Activated naive CD4-positive, alpha-beta T cell treated with Interleukin-2 at 50 U/mL for 16 hours (primary cell): ENCODE measurements at regions not wholly inside any gene's neighbourhood (a gene's known extent, or its start where the extent isn't known, plus 50 kb on each side); places are given as distances from the start of the nearest gene placed in this dataset.
"Not testable (repeated sequence)": the region's sequence is repeated elsewhere in the genome, so short reads cannot be mapped to it uniquely, and the experiment has no call there.

Experiments
- DNase-seq: peaks from one replicate; pipeline ENCODE4 v3.0.0-alpha.2; 2020

- no peak for DNase-seq
Measured at GRCh38 chr21:24445517-24445916, 1161.8 kb downstream of the MRPL39 start.

- DNase-seq: no peak
Measured at GRCh38 chr21:24444736-24445135, 1162.5 kb downstream of the MRPL39 start.

DNA sequence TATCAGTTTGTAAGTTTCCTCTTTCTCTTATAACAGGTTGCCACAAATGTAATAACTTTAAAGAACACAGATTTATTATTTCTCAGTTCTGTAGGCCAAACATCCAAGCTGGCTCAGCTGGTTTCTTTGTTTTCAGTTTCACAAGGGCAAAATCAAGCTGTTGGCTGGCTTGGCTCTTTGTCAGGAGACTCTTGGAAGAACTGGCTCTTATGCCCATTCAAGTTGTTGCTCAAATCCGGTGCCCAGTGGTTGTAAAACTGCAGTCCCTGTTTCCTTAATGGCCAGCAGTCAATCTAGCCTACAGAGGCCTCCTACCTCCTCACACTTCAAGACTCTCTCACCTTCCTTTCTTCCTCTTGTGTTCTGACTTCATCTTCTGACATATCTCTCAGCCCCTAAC is 1171.0 kb downstream of the MRPL39 start:
- no peak for DNase-seq

DNA sequence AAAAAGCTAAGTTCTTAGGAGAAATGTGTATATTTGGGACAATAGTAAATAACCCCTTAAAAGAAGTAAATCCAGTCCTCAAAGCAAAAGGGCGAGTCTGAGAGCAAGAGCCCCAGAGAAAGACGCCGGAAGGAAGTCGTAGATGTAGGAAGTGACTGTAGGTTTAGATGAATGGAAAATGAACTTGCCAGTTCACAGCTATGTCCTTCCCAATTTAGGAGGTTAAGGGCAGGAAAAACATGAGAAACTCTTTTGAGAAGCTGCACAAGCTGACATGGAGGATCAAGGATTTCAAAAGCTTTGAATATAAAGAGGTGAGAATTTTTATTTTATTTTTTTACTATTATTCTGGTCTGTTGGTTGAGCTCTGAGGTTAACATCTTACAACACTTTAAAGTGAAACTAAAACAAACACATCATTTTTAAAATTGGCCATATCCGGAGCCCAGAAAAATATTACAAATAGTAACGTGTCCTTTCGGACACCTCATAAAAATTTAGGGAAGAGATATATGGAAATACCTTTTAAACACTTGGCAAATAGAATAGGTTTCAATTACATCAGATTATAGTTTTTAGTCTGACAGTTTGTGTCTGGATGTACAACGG is 1178.6 kb downstream of the MRPL39 start:
- no peak for DNase-seq

GRCh38 chr21:24424776-24425175 is 1182.5 kb downstream of the MRPL39 start:
- no peak for DNase-seq

GRCh38 chr21:24423546-24423945 is 1183.7 kb downstream of the MRPL39 start:
- DNase-seq: no peak

DNA sequence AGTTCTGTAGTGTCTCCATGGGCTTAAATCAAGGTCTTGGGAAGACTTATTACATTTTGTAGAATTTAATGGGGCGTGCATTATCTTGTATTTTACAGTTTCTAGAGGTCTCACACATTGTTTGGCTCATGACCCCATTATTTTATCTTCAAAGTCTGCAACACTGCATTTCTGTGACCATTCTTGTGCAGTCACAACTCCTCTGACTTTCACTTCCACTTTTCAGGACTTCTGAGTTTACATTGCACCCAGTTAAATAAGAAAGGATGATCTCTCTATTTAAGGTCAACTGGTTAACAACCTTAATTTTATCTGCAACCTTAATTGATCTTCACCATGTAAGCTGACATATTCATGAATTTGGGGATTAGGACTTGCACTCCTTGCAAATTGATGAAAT is 1186.6 kb downstream of the MRPL39 start:
- no peak for DNase-seq

GRCh38 chr21:24419641-24420040 is 1187.6 kb downstream of the MRPL39 start:
- not testable (repeated sequence) for DNase-seq

DNA sequence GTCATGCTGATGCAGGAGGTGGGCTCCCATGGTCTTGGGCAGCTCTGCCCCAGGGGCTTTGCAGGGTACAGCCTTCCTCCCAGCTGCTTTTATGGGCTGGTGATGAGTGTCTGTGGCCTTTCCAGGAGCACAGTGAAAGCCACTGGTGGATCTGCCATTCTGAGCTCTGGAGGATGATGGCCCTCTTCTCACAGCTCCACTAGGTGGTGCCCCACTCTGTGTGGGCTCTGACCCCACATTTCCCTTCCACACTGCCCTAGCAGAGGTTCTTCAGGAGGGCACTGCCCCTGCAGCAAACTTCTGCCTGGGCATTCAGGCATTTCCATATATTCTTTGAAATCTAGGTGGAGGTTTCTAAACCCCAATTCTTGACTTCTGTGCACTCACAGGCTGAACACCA is 1188.6 kb downstream of the MRPL39 start:
- no peak for DNase-seq

DNA sequence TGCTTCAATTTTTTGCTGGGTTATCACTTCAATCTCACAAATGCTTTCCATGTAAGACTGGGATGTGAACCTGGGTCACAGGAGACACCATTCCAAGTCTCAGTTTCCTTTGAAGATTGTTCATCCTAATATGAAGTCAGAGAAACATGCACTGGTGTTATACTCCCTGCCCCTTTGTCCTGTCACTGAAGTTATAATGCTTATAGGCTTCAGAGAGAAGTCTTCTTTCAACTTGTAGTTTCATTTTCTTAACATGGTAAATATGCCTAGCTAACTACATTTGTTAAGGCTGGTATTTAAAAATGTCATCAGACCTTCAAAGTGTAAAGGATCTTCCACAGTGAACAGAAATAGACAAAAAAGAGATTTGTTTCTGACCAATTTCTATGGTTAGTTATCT is 1195.9 kb downstream of the MRPL39 start:
- no peak for DNase-seq

GRCh38 chr21:24403221-24403620 is 1204.1 kb downstream of the MRPL39 start:
- DNase-seq: no peak

DNA sequence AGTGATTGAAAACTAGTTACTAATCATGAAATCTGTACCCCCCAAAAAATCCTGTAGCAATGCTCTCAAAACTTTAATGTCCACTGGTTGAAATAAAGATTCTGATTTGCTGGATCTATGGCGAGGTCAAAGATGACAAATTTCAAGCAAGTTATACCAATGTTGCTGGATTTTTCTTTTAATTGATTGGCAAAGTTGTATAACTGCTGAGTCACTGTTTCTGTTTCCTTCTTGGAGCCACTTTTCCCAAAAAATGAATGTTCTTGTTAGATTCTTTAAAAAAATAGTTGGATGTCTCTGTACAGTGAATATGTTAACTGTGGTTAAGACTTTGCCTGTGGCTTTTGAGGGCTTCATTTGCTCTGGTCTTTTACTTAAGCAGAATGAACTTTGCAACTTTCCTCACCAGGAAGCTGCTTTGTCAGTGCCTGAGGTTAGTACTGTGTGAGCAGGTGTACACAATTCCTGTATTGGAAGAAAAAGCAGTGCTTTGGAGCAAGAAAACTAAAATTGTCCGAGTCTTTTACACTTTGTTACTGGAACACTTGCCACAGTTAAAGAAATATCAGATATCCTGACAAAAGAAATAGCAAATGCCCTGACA is 1211.9 kb downstream of the MRPL39 start:
- DNase-seq: no peak

GRCh38 chr21:24375201-24375600 is 1232.1 kb downstream of the MRPL39 start:
- DNase-seq: peak; percentile 7

GRCh38 chr21:24372506-24372905 is 1234.8 kb downstream of the MRPL39 start:
- no peak for DNase-seq

- DNase-seq: no peak
Measured at GRCh38 chr21:24369746-24370145, 1237.5 kb downstream of the MRPL39 start.

GRCh38 chr21:24369278-24369677 is 1238.0 kb downstream of the MRPL39 start:
- no peak for DNase-seq

- DNase-seq: no peak
Measured at GRCh38 chr21:24367936-24368335, 1239.3 kb downstream of the MRPL39 start.

DNA sequence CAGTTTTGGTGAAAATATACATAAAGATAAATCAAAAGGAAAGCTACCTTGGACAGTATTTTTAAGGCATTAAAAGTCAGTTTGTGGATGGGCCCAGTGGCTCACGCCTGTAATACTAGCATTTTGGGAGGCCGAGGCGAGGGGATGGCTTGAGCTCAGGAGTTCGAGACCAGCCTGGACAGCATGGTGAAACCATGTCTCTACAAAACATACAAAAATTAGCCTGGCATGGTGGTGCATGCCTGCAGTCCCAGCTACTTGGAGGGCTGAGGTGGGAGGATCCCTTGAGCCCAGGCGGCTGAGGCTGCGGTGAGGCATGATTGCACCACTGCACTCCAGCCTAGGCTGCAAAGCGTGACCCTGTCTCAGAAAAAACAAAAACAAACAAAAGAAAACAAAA is 1253.8 kb downstream of the MRPL39 start:
- no peak for DNase-seq

DNA sequence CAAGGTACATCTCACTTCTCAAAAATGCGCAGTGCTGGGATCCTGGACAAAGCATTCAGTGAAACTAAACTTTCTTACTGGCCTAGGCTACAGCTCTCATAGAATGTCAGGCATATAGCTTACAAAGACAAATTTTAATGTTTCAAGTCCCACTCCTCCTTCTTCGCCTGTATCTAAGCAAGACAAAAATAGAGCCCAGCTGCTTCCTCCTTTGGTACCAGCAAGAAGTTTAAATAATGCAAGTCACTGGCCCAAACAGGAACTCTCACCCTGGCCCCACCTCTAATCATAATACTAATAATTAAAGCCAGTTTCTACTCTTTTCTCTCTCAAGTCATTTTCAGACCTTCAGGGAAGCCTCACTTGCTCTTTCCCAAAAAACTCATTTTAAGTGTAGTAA is 1267.9 kb downstream of the MRPL39 start:
- no peak for DNase-seq

DNA sequence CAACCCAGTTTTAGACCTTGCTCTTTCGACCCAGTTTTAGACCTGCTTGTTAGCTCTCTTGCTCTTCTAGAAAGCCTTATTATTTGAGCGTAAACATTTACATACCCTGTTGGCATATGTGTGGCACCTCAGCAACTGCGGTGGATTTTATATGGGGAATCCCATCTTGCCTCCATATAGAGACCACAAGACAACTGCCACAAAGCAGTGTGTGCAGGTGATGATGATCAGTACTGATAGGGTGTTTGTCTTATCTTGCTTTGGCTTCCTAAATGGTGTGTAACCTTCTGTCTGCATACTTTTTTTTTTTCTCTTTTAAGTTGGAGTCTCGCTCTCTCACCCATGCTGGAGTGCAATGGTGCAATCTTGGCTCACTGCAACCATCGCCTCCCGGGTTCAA is 1270.8 kb downstream of the MRPL39 start:
- DNase-seq: no peak

DNA sequence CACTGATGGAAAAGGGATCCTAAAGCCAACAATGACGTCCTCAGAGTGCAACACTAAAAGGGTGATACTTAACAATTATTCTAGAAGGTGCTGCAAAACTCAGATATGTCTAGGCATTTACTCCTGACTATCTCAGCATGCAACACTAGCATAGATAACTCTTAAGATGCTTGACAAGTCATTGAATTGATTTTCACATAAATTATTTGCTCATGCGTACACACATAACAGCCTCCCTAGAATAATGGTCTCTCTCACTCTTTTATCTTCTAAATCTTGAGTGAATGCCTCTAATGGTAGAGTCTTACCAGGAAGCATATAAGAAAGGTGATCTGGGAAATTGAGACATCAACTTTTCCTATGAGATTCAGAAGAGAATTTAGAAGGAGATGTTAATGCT is 1283.7 kb downstream of the MRPL39 start:
- no peak for DNase-seq

DNA sequence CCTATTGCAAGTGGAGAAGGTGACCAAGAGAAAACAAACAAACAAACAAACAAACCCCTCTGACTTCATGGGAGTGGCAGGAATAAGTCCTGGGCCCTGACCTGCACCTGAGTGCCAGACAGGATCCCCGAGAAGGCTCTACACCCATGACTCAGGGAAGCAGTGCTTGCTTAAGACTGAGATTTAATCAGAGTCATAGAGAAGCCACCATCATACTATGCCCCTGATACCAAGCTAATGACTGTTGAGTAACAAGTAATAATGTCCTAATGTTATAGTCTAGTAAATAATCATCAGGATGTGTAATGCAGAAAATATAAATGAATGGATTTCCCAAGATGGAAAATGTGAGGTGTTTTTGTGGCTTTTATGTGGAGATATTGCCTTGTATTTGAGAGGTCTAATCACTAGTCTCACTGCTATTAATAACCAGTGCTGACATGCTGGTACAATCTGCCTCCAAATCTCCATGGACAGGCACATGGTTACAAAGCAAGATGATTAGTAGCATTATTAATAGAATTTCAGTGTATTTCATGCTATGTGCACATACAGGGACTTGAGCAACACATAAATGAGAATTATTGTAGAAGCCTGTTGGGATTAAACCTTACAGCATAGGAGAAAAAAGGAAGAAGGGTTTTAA is 1290.9 kb downstream of the MRPL39 start:
- no peak for DNase-seq

DNA sequence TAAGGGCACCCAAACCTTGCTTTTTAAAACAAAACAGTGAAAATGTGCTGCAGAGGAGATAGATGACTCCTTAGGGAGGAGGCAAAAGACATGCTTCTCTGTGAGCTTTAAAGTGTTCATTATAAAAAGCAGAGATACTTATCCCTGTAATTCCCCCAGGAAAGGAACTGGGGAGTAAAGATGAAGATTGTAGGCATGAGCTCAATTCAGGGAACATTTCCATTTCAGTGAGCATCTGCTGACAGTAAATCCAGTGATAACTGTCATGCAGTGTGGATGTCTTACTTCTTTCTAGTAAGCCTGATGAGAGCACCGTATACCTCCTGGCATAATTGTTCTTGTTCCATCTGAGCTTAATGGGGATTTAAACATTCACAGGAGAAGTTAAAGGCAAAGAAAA is 1296.5 kb downstream of the MRPL39 start:
- no peak for DNase-seq

DNA sequence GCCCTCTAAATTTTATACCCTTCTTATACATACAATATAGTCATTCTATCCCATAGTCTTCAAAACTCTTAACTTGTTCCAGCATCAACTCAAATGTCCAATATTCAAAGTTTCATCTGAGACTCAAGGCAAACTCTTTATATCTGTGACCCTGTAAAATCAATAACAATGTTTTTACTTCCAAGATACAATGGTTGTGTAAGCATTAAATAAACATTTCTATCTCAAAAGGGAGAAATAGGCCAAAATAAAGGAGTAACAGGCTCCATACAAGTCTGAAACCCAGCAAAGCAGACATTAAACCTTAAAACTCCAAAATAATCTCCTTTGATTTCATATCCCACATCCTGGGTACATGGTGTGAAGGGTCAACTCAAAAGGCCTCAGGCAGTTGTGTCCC is 1299.1 kb downstream of the MRPL39 start:
- no peak for DNase-seq

DNA sequence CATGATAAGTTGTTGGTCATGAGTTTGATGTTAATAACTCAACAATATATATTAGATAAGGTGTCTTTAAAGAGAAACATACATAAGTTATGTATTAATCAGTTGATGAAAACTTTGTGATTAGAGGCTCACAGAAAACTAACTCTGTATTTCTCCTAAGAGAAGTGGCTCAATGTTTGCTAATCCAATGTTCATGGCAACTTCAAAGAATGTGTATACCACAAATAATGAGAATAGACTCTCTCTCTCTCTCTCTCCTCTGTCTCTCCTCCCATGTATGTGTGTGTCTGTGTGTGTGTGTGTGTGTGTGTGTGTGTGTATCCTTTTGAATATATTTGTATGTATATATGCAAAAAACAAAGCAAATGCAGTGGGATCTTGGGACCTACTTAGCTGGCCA is 1304.9 kb downstream of the MRPL39 start:
- no peak for DNase-seq
